ENCODE measurements at regions not wholly inside any gene's neighbourhood (a gene's known extent, or its start where the extent isn't known, plus 50 kb on each side); places are given as distances from the start of the nearest gene placed in this dataset.
"Not testable (repeated sequence)": the region's sequence is repeated elsewhere in the genome, so short reads cannot be mapped to it uniquely, and the experiment has no call there.

DNA sequence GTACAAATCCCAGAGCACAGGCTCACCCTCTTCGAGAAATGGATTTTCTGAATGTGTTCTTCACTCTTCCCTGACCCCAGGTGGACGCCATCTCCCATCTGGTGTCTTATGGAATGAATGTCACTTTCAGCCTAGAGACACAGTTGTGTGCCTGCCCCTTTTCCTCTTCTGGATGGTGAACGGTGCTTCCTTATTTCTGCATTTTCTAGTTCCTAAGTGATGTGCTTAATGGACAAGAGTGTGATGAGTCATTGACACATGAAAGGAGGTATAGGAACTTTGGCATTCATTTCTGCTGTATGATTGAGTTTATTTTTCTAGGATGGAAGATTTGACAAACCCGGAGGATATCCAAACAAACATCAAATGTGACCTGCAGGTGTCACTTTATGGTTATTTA is 114.9 kb upstream of the PTPN20 start:
- WGBS, 2 experiments: 94 to 96% methylated on average over 4 of the region's 4 CpGs
- not testable (repeated sequence) for H3K27ac ChIP-seq (ENCODE audit: insufficient read depth, low read depth, low read length, poor library complexity, severe bottlenecking); H3K4me3 ChIP-seq (ENCODE audit: insufficient read depth, low read depth, low read length)

GRCh38 chr10:46802010-46802409 is 109.2 kb upstream of the PTPN20 start:
- not testable (repeated sequence) for H3K27me3 ChIP-seq (ENCODE audit: control insufficient read depth, insufficient read depth, low read length, poor library complexity, severe bottlenecking); H3K9me3 ChIP-seq (ENCODE audit: control insufficient read depth, low read length); H3K4me3 ChIP-seq (ENCODE audit: insufficient read depth, low read depth, low read length); H3K27ac ChIP-seq (ENCODE audit: insufficient read depth, low read depth, low read length, poor library complexity, severe bottlenecking); H3K4me1 ChIP-seq (ENCODE audit: control insufficient read depth, insufficient read depth, low read length); H3K36me3 ChIP-seq (ENCODE audit: control insufficient read depth, insufficient read depth, low read length)
- no CpG with 5 or more reads among the region's 1 CpG for WGBS, 2 experiments

More for the DNA sequence above, 114.9 kb upstream of the PTPN20 start:
- H3K4me1 ChIP-seq (ENCODE audit: control insufficient read depth, insufficient read depth, low read length); H3K9me3 ChIP-seq (ENCODE audit: control insufficient read depth, low read length); H3K36me3 ChIP-seq (ENCODE audit: control insufficient read depth, insufficient read depth, low read length); H3K27me3 ChIP-seq (ENCODE audit: control insufficient read depth, insufficient read depth, low read length, poor library complexity, severe bottlenecking): not testable (repeated sequence)

GRCh38 chr10:46803082-46803481 is 108.1 kb upstream of the PTPN20 start:
- H3K4me1 ChIP-seq (ENCODE audit: control insufficient read depth, insufficient read depth, low read length); H3K36me3 ChIP-seq (ENCODE audit: control insufficient read depth, insufficient read depth, low read length); H3K4me3 ChIP-seq (ENCODE audit: insufficient read depth, low read depth, low read length); H3K27ac ChIP-seq (ENCODE audit: insufficient read depth, low read depth, low read length, poor library complexity, severe bottlenecking); H3K27me3 ChIP-seq (ENCODE audit: control insufficient read depth, insufficient read depth, low read length, poor library complexity, severe bottlenecking); H3K9me3 ChIP-seq (ENCODE audit: control insufficient read depth, low read length): not testable (repeated sequence)
- WGBS, 2 experiments: 95 to 100% methylated on average over 1 of the region's 1 CpG

GRCh38 chr10:46810222-46810621 is 101.0 kb upstream of the PTPN20 start:
- not testable (repeated sequence) for H3K4me3 ChIP-seq (ENCODE audit: insufficient read depth, low read depth, low read length); H3K27ac ChIP-seq (ENCODE audit: insufficient read depth, low read depth, low read length, poor library complexity, severe bottlenecking); H3K36me3 ChIP-seq (ENCODE audit: control insufficient read depth, insufficient read depth, low read length); H3K27me3 ChIP-seq (ENCODE audit: control insufficient read depth, insufficient read depth, low read length, poor library complexity, severe bottlenecking); H3K4me1 ChIP-seq (ENCODE audit: control insufficient read depth, insufficient read depth, low read length); H3K9me3 ChIP-seq (ENCODE audit: control insufficient read depth, low read length)
- WGBS, 2 experiments: 90 to 96% methylated on average over 2 of the region's 3 CpGs

DNA sequence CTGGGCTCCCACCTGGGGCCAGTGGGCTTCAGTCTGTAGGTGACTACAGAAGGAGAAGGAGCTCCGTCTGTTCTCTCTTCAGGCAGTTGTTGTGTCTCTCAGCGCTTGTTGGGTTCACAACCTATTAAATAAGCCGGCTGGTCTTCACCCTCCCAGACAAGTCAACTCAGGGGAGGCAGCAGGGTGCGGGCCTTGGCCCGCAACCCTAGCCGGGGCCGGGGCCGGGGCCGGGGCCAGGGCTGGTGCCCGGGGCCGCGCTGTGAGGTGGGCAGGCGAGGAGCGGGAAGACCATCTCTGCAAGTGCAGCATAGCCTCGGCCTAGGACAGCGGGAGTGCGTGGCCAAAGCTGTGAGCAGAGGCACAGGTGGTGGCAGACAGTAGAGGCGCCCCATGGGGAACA is 95.1 kb upstream of the PTPN20 start:
- H3K4me1 ChIP-seq (ENCODE audit: control insufficient read depth, insufficient read depth, low read length); H3K36me3 ChIP-seq (ENCODE audit: control insufficient read depth, insufficient read depth, low read length); H3K9me3 ChIP-seq (ENCODE audit: control insufficient read depth, low read length); H3K27ac ChIP-seq (ENCODE audit: insufficient read depth, low read depth, low read length, poor library complexity, severe bottlenecking); H3K27me3 ChIP-seq (ENCODE audit: control insufficient read depth, insufficient read depth, low read length, poor library complexity, severe bottlenecking); H3K4me3 ChIP-seq (ENCODE audit: insufficient read depth, low read depth, low read length): not testable (repeated sequence)
- 100% methylated on average over 1 to 10 of the region's 18 CpGs for WGBS, 2 experiments

GRCh38 chr10:46840393-46841050 is 70.7 kb upstream of the PTPN20 start:
- H3K4me3 ChIP-seq (ENCODE audit: insufficient read depth, low read depth, low read length); H3K27ac ChIP-seq (ENCODE audit: insufficient read depth, low read depth, low read length, poor library complexity, severe bottlenecking); H3K27me3 ChIP-seq (ENCODE audit: control insufficient read depth, insufficient read depth, low read length, poor library complexity, severe bottlenecking); H3K4me1 ChIP-seq (ENCODE audit: control insufficient read depth, insufficient read depth, low read length); H3K36me3 ChIP-seq (ENCODE audit: control insufficient read depth, insufficient read depth, low read length); H3K9me3 ChIP-seq (ENCODE audit: control insufficient read depth, low read length): not testable (repeated sequence)
- 89 to 90% methylated on average over 4 of the region's 11 CpGs for WGBS, 2 experiments

- not testable (repeated sequence) for H3K9me3 ChIP-seq (ENCODE audit: control insufficient read depth, low read length); H3K27ac ChIP-seq (ENCODE audit: insufficient read depth, low read depth, low read length, poor library complexity, severe bottlenecking); H3K4me3 ChIP-seq (ENCODE audit: insufficient read depth, low read depth, low read length); H3K27me3 ChIP-seq (ENCODE audit: control insufficient read depth, insufficient read depth, low read length, poor library complexity, severe bottlenecking); H3K4me1 ChIP-seq (ENCODE audit: control insufficient read depth, insufficient read depth, low read length); H3K36me3 ChIP-seq (ENCODE audit: control insufficient read depth, insufficient read depth, low read length)
- WGBS, 2 experiments: 93% methylated on average over 4 to 7 of the region's 10 CpGs
Observed at GRCh38 chr10:46841051-46841593, 70.1 kb upstream of the PTPN20 start.

DNA sequence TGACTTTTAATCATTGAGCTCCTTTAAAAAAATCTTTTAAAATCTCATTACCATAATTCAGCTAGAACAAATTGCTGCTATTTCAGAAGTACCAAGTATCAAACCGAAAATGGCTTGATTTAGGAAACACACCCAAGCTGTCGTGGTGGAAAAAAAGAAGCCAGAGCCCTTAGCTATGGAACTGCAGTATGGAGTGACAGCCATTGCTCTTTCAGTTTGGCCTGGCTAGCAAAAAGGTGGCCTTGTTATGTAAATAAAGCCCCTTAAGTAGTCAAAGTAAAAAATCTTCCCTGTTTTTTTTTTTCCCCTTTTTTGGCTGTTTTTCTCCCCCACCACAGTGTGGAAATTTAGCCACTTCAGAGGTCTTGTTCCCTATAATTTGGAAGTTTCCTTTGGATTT is 66.0 kb upstream of the PTPN20 start:
- not testable (repeated sequence) for H3K27me3 ChIP-seq (ENCODE audit: control insufficient read depth, insufficient read depth, low read length, poor library complexity, severe bottlenecking); H3K27ac ChIP-seq (ENCODE audit: insufficient read depth, low read depth, low read length, poor library complexity, severe bottlenecking); H3K4me1 ChIP-seq (ENCODE audit: control insufficient read depth, insufficient read depth, low read length); H3K4me3 ChIP-seq (ENCODE audit: insufficient read depth, low read depth, low read length); H3K36me3 ChIP-seq (ENCODE audit: control insufficient read depth, insufficient read depth, low read length); H3K9me3 ChIP-seq (ENCODE audit: control insufficient read depth, low read length)
- WGBS, 2 experiments: no CpG with 5 or more reads among the region's 2 CpGs

- not testable (repeated sequence) for H3K9me3 ChIP-seq (ENCODE audit: control insufficient read depth, low read length); H3K27ac ChIP-seq (ENCODE audit: insufficient read depth, low read depth, low read length, poor library complexity, severe bottlenecking); H3K27me3 ChIP-seq (ENCODE audit: control insufficient read depth, insufficient read depth, low read length, poor library complexity, severe bottlenecking); H3K36me3 ChIP-seq (ENCODE audit: control insufficient read depth, insufficient read depth, low read length); H3K4me1 ChIP-seq (ENCODE audit: control insufficient read depth, insufficient read depth, low read length); H3K4me3 ChIP-seq (ENCODE audit: insufficient read depth, low read depth, low read length)
- WGBS, 2 experiments: no CpG with 5 or more reads among the region's 6 CpGs
Observed at GRCh38 chr10:46845640-46846039, 65.6 kb upstream of the PTPN20 start.

- no CpG with 5 or more reads among the region's 1 CpG for WGBS, 2 experiments
- H3K4me3 ChIP-seq (ENCODE audit: insufficient read depth, low read depth, low read length); H3K9me3 ChIP-seq (ENCODE audit: control insufficient read depth, low read length); H3K27me3 ChIP-seq (ENCODE audit: control insufficient read depth, insufficient read depth, low read length, poor library complexity, severe bottlenecking); H3K27ac ChIP-seq (ENCODE audit: insufficient read depth, low read depth, low read length, poor library complexity, severe bottlenecking); H3K4me1 ChIP-seq (ENCODE audit: control insufficient read depth, insufficient read depth, low read length); H3K36me3 ChIP-seq (ENCODE audit: control insufficient read depth, insufficient read depth, low read length): not testable (repeated sequence)
Observed at GRCh38 chr10:46860753-46861152, 50.5 kb upstream of the PTPN20 start.

Data from ectodermal cell (in vitro differentiated cells).